HG02571 (cell line): ENCODE measurements at regions not wholly inside any gene's neighbourhood (a gene's known extent, or its start where the extent isn't known, plus 50 kb on each side); places are given as distances from the start of the nearest gene placed in this dataset.

Experiments used
- ATAC-seq: cut with Tn5 transposase; IDR thresholded peaks from one replicate; pipeline ENCODE4 v1.9.1; 2021; ENCODE audit warnings: mild to moderate bottlenecking, moderate library complexity; ENCODE audit not compliant: unreplicated experiment

GRCh38 chr4:16952896-16953630 is 54.6 kb upstream of the LDB2 start:
- ATAC-seq, result no peak

GRCh38 chr4:16952462-16952871 is 54.0 kb upstream of the LDB2 start:
- ATAC-seq, result no peak
